Panc1 (cell line): ENCODE measurements at regions not wholly inside any gene's neighbourhood (a gene's known extent, or its start where the extent isn't known, plus 50 kb on each side); places are given as distances from the start of the nearest gene placed in this dataset.

Source experiments
- CTCF ChIP-seq: fragments of 450-650 bp; IDR thresholded peaks from 2 replicates; pipeline ENCODE4 v1.5.1; 2017; ENCODE audit warnings: mild to moderate bottlenecking
- POLR2AphosphoS5 ChIP-seq: IDR thresholded peaks from 2 replicates; pipeline ENCODE4 v1.6.1; 2012; ENCODE audit warnings: mild to moderate bottlenecking, low read depth, low read length, moderate library complexity
- SIN3A ChIP-seq: IDR thresholded peaks from 2 replicates; pipeline ENCODE4 v1.6.1; 2012; ENCODE audit warnings: low read depth, mild to moderate bottlenecking, low read length, moderate library complexity, borderline replicate concordance; ENCODE audit not compliant: insufficient read depth
- TCF7L2 ChIP-seq: IDR thresholded peaks from 2 replicates; pipeline ENCODE4 v1.6.1; 2011; ENCODE audit warnings: mild to moderate bottlenecking, low read depth, low read length, inconsistent platforms
- TF ChIP-seq, protein P1 (sequence below), 2 experiments: IDR thresholded peaks; 2 replicates each; pipeline ENCODE4 v1.6.1; 2011 to 2012; ENCODE audit warnings: low read depth in 2 of 2, control low read depth in 1 of 2, low read length in 1 of 2, mild to moderate bottlenecking in 1 of 2, moderate library complexity in 1 of 2; ENCODE audit not compliant: insufficient read depth in 1 of 2

- TF ChIP-seq CTCF, result no peak
- TF ChIP-seq, protein P1, sequence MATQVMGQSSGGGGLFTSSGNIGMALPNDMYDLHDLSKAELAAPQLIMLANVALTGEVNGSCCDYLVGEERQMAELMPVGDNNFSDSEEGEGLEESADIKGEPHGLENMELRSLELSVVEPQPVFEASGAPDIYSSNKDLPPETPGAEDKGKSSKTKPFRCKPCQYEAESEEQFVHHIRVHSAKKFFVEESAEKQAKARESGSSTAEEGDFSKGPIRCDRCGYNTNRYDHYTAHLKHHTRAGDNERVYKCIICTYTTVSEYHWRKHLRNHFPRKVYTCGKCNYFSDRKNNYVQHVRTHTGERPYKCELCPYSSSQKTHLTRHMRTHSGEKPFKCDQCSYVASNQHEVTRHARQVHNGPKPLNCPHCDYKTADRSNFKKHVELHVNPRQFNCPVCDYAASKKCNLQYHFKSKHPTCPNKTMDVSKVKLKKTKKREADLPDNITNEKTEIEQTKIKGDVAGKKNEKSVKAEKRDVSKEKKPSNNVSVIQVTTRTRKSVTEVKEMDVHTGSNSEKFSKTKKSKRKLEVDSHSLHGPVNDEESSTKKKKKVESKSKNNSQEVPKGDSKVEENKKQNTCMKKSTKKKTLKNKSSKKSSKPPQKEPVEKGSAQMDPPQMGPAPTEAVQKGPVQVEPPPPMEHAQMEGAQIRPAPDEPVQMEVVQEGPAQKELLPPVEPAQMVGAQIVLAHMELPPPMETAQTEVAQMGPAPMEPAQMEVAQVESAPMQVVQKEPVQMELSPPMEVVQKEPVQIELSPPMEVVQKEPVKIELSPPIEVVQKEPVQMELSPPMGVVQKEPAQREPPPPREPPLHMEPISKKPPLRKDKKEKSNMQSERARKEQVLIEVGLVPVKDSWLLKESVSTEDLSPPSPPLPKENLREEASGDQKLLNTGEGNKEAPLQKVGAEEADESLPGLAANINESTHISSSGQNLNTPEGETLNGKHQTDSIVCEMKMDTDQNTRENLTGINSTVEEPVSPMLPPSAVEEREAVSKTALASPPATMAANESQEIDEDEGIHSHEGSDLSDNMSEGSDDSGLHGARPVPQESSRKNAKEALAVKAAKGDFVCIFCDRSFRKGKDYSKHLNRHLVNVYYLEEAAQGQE (IDR thresholded peaks at IDR 0.05; ENCODE audit: insufficient read depth in 1 of 2, low read depth in 2 of 2, low read length in 1 of 2), result no peak
- TF ChIP-seq SIN3A, result no peak
- TF ChIP-seq POLR2AphosphoS5, result no peak
- TF ChIP-seq TCF7L2, result no peak
Measured at GRCh38 chr1:78432016-78432415, 58.8 kb upstream of the PTGFR start.
